Activated CD8-positive, alpha-beta memory T cell treated with anti-CD3 and anti-CD28 coated beads for 36 hours (primary cell): ENCODE measurements at regions not wholly inside any gene's neighbourhood (a gene's known extent, or its start where the extent isn't known, plus 50 kb on each side); places are given as distances from the start of the nearest gene placed in this dataset.
"Not testable (repeated sequence)": the region's sequence is repeated elsewhere in the genome, so short reads cannot be mapped to it uniquely, and the experiment has no call there.

Experiments
- CTCF ChIA-PET: fragments of 350-600 bp; sonication (Branson Sonifier 250); formaldehyde crosslinking; loops from one replicate; lab custom pipeline; 2021; ENCODE audit warnings: antibody characterized with exemption; lab: Charles Lee
- POLR2A ChIA-PET: fragments of 350-600 bp; sonication (Branson Sonifier 250); formaldehyde crosslinking; loops from one replicate; lab custom pipeline; 2021; ENCODE audit warnings: antibody characterized with exemption; lab: Charles Lee

- ChIA-PET POLR2A (no interaction called here), CTCF (no interaction called here)
Measured at GRCh38 chr5:51556833-51557232, 173.6 kb downstream of the ISL1 start.

- ChIA-PET POLR2A (no interaction called here), CTCF (no interaction called here)
Measured at GRCh38 chr5:51558682-51559081, 175.4 kb downstream of the ISL1 start.

GRCh38 chr5:51559339-51559738, 176.1 kb downstream of the ISL1 start:
- CTCF ChIA-PET: no interaction called here

GRCh38 chr5:51559921-51560658, 176.8 kb downstream of the ISL1 start:
- POLR2A ChIA-PET: no interaction called here
- CTCF ChIA-PET: no interaction called here

More at GRCh38 chr5:51559339-51559738, 176.1 kb downstream of the ISL1 start:
- POLR2A ChIA-PET: no interaction called here

GRCh38 chr5:51566953-51567352, 183.7 kb downstream of the ISL1 start:
- ChIA-PET POLR2A (no interaction called here), CTCF (no interaction called here)

GRCh38 chr5:51567636-51568035, 184.4 kb downstream of the ISL1 start:
- CTCF ChIA-PET: no interaction called here

GRCh38 chr5:51573835-51574234, 190.6 kb downstream of the ISL1 start:
- CTCF ChIA-PET: no interaction called here
- POLR2A ChIA-PET: no interaction called here

More at GRCh38 chr5:51567636-51568035, 184.4 kb downstream of the ISL1 start:
- POLR2A ChIA-PET: no interaction called here

- POLR2A ChIA-PET: no interaction called here
- CTCF ChIA-PET: no interaction called here
Measured at GRCh38 chr5:51582871-51583394, 199.7 kb downstream of the ISL1 start.

- ChIA-PET POLR2A (no interaction called here), CTCF (no interaction called here)
Measured at GRCh38 chr5:51598026-51598425, 214.8 kb downstream of the ISL1 start.

GRCh38 chr5:51599587-51599986, 216.3 kb downstream of the ISL1 start:
- ChIA-PET CTCF (no interaction called here), POLR2A (no interaction called here)

- POLR2A ChIA-PET: no interaction called here
- CTCF ChIA-PET: no interaction called here
Measured at GRCh38 chr5:51604324-51604723, 221.1 kb downstream of the ISL1 start.

GRCh38 chr5:51606921-51607320, 223.7 kb downstream of the ISL1 start:
- CTCF ChIA-PET: no interaction called here
- POLR2A ChIA-PET: no interaction called here

GRCh38 chr5:51618234-51618633, 235.0 kb downstream of the ISL1 start:
- CTCF ChIA-PET: no interaction called here

GRCh38 chr5:51621156-51621555, 237.9 kb downstream of the ISL1 start:
- CTCF ChIA-PET: no interaction called here
- POLR2A ChIA-PET: no interaction called here

More at GRCh38 chr5:51618234-51618633, 235.0 kb downstream of the ISL1 start:
- POLR2A ChIA-PET: no interaction called here

- CTCF ChIA-PET: no interaction called here
- POLR2A ChIA-PET: no interaction called here
Measured at GRCh38 chr5:51622161-51622790, 239.0 kb downstream of the ISL1 start.

- CTCF ChIA-PET: no interaction called here
Measured at GRCh38 chr5:51625224-51625968, 242.1 kb downstream of the ISL1 start.

GRCh38 chr5:51632027-51632426, 248.8 kb downstream of the ISL1 start:
- ChIA-PET POLR2A (no interaction called here), CTCF (no interaction called here)

More at GRCh38 chr5:51625224-51625968, 242.1 kb downstream of the ISL1 start:
- POLR2A ChIA-PET: no interaction called here

GRCh38 chr5:51632793-51633192, 249.5 kb downstream of the ISL1 start:
- CTCF ChIA-PET: no interaction called here
- POLR2A ChIA-PET: no interaction called here

- POLR2A ChIA-PET, CTCF ChIA-PET: not testable (repeated sequence)
Measured at GRCh38 chr5:51636973-51637372, 253.7 kb downstream of the ISL1 start.

GRCh38 chr5:51644976-51645375, 261.7 kb downstream of the ISL1 start:
- CTCF ChIA-PET: no interaction called here
- POLR2A ChIA-PET: no interaction called here
